IPS DF 4.7 (cell line): ENCODE measurements at regions not wholly inside any gene's neighbourhood (a gene's known extent, or its start where the extent isn't known, plus 50 kb on each side); places are given as distances from the start of the nearest gene placed in this dataset.

Experiments
- DNase-seq: peaks from one replicate; pipeline ENCODE4 v3.0.0-alpha.2; 2013; ENCODE audit warnings: low spot score; ENCODE audit errors: extremely low read depth

DNA sequence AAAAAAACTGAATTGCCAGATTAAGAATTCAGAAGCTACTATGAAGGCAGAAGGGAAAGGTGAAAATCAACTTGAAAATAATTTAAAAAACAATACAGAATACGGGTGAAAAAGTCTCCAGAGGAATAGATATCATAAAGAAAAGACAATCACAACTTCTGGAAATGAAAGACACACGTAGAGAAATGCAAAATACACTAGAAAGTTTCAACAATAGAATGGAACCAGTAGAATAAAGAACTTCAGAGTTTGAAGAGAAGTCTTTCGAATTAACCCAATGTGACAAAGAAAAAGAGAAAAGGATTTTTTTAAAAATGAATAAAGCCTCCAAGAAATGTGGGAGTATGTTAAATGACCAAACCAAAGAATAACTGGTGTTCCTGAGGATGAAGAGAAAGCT lies 263.8 kb upstream of the FAT3 start:
- DNase-seq = no peak

DNA sequence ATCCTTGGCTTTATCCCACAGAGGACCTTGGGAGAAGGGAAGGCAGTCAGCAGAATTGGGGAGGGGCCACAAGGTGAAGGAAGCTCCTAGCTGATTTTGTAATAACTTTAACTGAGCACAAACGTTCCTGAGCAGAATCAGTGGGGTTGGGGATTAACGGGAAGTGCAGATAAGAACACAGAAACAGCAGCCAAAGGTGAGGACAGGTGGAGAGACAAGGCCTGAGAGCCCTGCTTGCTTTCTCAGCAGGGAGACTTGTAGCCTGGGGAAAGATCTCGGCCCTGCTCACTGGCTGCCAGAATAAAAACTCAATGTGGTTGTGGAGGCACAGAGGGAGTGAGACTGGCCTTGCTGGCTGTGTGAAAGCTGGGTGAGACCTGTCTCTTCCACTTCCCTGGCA lies 265.2 kb upstream of the FAT3 start:
- no peak for DNase-seq

DNA sequence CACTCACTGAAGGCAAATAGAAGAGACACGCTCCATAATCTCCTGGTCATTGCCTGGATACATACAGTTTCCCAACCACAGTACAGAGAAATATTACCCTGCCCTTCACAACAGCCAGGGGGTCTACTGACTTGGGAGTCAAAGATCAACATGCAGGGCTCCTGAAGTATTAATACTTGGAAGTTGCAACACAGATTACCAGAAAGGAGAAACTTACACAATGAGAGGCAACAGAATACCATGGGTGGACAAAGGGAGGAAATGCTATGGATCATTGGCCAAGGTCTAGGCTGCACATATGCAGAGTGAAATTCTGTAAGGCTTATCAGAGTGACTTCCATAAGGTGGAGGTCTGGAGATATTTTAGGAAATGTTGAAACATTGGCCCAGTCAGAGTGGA lies 267.9 kb upstream of the FAT3 start:
- DNase-seq = no peak

GRCh38 chr11:91955206-91955605 lies 269.4 kb upstream of the FAT3 start:
- no peak for DNase-seq

- no peak for DNase-seq
Observed at GRCh38 chr11:91952056-91952455, 272.6 kb upstream of the FAT3 start.

GRCh38 chr11:91947215-91947820 lies 277.3 kb upstream of the FAT3 start:
- DNase-seq = no peak

GRCh38 chr11:91946397-91946951 lies 278.1 kb upstream of the FAT3 start:
- no peak for DNase-seq

DNA sequence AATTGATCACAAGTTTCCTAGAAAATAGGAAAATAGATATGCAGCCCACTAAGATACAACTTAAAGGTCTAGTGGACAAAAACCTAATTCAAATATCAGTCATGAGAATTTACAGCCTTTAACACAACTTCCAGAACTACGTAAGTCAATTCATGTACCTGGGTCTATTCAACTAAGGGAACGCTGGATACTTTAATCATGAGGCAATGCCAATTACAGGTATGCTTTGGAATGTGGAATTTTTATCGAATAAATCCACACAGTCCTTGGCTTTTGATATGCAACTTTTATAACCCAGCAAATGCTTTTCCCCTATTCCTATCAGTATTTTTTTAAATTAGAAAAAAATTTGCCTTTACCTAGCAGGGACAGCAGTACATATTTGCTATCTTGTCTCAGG lies 289.5 kb upstream of the FAT3 start:
- no peak for DNase-seq

- no peak for DNase-seq
Observed at GRCh38 chr11:91932151-91932821, 292.3 kb upstream of the FAT3 start.

DNA sequence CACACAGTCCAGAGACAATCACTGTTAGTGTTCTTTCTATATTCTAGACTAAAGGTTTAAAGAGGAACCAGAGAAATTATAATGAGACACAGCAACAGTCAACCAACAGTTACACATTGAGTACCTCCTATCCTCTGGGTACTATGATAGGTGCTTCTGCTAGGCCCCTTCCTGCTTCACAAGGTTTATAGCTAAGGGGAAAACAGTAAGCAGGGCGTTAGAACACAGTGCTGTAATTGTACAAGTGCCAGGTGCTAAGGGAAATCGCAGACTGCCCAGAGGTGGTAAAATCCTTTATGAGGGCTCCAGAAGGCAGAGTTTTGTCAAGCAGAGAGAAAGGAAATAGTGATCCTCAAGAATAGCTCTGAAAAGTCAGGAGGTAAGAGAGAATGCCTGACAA lies 297.2 kb upstream of the FAT3 start:
- DNase-seq = no peak

GRCh38 chr11:91926965-91927364 lies 297.7 kb upstream of the FAT3 start:
- DNase-seq = no peak

GRCh38 chr11:91922846-91923245 lies 301.8 kb upstream of the FAT3 start:
- no peak for DNase-seq

- DNase-seq = no peak
Observed at GRCh38 chr11:91921974-91922373, 302.6 kb upstream of the FAT3 start.

DNA sequence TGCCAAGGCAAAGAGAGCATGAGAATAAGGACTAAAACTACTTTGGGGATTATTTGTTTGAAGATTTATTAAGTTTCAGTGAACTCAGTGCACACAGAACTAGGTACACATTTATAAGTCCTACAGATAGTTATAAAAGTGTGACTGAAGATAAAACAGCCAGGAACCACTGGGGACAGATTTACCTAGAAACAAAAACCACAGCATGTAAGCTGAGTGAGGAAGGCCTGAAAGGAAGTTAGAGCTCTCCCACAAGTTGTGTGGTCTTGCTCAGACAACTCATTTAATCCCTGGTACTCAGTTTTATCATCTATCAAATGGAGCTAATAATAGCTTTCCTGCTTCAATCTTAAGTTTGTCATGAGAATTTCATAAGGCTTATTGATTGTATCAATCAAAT lies 311.2 kb upstream of the FAT3 start:
- no peak for DNase-seq

DNA sequence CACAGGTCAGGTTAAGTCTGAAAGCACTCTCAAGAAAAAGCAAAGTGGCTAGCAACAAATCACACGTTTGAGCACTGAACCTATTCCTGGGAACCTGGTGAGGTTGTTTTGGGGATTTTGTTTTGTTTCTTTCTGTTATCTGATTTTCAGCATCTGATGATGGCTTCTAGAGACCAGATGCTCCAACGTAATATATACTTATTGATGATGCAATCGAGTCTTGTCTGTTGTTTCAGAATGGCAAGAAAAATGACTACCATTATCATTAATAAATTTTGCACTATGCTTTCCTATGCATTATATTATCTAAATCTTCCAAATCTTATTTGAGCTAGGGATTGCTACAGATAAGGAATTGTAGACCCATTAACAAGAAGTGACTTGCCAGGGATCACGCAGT lies 312.3 kb upstream of the FAT3 start:
- no peak for DNase-seq

DNA sequence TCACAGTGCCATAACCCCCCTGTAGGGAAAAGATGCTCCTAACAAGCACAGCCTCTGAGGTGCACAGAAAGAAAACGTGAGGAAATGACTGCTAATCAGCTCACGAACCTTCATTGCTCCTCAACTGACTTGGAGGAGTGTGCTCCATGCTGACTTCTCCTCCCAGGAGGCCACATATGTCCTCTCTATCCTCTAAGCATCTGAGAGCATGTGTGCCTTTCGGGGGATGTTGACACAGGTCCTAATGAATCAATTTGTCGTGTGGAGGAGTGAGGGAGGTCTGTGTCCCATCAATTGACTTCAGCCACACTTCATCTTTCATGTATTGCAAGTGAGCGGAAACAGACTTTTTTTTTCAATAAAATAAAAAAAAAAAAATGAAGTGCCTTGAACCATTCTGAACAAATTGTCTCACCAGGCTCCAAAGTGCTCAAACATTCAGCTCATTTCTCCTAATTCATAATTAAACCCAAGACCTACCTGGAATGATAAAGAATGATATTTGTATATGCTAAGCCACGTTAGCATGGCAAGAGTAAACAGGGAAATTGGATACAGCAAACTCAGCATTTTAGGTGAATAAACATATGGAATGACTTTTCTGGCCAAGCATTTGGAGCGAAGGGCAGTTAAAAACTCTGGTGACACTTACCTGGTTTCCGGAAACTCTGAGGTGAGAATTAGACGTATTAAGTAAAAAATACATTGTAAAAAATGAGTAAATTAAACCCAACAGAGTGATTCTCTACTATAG lies 317.6 kb upstream of the FAT3 start:
- DNase-seq = no peak

- no peak for DNase-seq
Observed at GRCh38 chr11:91904792-91905785, 319.5 kb upstream of the FAT3 start.

- DNase-seq = no peak
Observed at GRCh38 chr11:91902312-91902711, 322.3 kb upstream of the FAT3 start.

- no peak for DNase-seq
Observed at GRCh38 chr11:91880660-91881059, 344.0 kb upstream of the FAT3 start.

- DNase-seq = no peak
Observed at GRCh38 chr11:91876746-91877145, 347.9 kb upstream of the FAT3 start.

DNA sequence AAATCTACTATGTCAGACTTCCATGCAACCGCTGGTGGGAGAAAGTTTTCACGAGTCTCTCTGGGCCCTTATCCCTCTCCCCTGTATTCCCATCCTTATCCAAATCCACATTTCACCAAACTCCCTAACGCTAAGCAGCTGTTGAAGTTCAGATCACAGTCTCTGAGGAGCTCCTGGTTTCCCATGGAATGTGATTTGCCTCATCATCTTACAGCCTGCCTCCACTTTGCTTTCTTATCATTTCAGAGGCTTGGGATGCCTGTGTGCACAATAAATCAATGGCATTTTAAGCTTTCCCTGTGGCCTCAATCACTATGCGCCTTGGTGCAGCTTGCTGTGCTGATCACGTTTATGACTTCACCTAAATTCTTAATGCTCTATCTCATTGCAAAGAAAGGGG lies 352.4 kb upstream of the FAT3 start:
- DNase-seq = no peak
